ENCODE measurements at regions not wholly inside any gene's neighbourhood (a gene's known extent, or its start where the extent isn't known, plus 50 kb on each side); places are given as distances from the start of the nearest gene placed in this dataset.

DNA sequence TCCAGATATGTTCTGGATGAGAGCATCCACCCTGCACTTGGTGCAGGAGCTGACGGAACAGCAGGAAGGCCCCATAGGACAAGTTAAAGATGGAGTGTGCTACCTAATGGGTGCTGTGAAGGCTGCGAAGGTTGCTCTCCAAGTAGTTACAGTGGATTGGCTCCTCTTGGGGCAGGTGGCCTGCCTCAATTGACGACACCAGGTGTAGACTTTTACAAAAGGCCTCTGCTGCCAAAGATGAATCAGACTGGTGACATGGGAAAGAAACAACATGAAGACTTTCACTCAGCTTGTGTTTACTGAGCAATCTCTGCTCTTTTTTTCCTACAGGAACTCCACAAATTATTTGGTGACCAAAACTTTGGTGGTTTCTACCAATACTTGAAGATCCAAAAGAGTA lies 437.7 kb downstream of the PLCL1 start:
- no peaks in the 10 kb centered on the region for H3K4me1 ChIP-seq (ENCODE audit: control insufficient read depth, extremely low read depth, insufficient read depth, low read length)
- FAIRE-seq = no peak

DNA sequence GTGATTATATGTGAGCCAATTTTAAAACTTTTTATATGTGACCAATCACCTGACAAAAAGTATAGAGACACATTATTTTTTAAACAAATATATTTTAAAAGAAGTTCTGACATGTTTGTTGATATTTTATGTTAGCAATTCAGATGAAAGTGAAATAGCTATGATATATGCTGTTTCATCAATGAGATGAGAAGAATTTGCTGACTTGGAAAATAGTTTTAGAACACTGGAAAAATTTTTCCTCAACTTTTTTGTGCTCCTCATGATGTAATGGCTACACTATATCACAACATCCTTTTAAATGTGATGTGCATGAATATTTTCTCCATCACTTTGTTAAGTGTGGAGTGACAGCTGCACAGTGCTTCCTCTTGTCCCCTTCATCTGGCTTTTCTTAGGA lies 434.0 kb downstream of the PLCL1 start:
- Histone ChIP-seq H3K27ac (ENCODE audit: control insufficient read depth, insufficient read depth, low read length) (no peak overlapping the region), H3K4me1 (ENCODE audit: control insufficient read depth, extremely low read depth, insufficient read depth, low read length) (no peaks in the 10 kb centered on the region), H3K27me3 (ENCODE audit: control insufficient read depth, extremely low read depth, insufficient read depth, low read length) (no peaks in the 10 kb centered on the region), H3K4me2 (ENCODE audit: control insufficient read depth, extremely low read depth, insufficient read depth, low read depth, low read length) (no peak overlapping the region), H3K9me3 (ENCODE audit: control insufficient read depth, low read depth, low read length) (no peaks in the 10 kb centered on the region), H3K4me3 (ENCODE audit: control insufficient read depth in 2 of 3, extremely low read depth in 1 of 3, insufficient read depth in 2 of 3, low read depth in 1 of 3, low read length in 3 of 3) (no peak overlapping the region), H3K79me2 (ENCODE audit: control insufficient read depth, insufficient read depth, low read length) (no peaks in the 10 kb centered on the region), H3K9ac (ENCODE audit: control insufficient read depth, extremely low read depth, insufficient read depth, low read length) (no peak overlapping the region), H2AFZ (ENCODE audit: control insufficient read depth, low read length) (no peak overlapping the region), H3K36me3 (ENCODE audit: control insufficient read depth in 2 of 2, extremely low read depth in 1 of 2, insufficient read depth in 2 of 2, low read length in 2 of 2) (no peaks in the 10 kb centered on the region), H3K9me1 (ENCODE audit: control insufficient read depth, extremely low read depth, insufficient read depth, low read length) (no peaks in the 10 kb centered on the region), H4K20me1 (ENCODE audit: control insufficient read depth, extremely low read depth, insufficient read depth, low read length) (no peaks in the 10 kb centered on the region)
- DNase-seq (ENCODE audit: low read depth, low spot score) = no peak
- dilution Hi-C loops (cut with MboI; ENCODE audit: extremely low pct_ligation_motif_present, low sequenced_read_pairs) = no loop called here
- no peak for TF ChIP-seq EZH2 (IDR thresholded peaks at IDR 0.05; ENCODE audit: low read length)
- TF ChIP-seq, protein P1, sequence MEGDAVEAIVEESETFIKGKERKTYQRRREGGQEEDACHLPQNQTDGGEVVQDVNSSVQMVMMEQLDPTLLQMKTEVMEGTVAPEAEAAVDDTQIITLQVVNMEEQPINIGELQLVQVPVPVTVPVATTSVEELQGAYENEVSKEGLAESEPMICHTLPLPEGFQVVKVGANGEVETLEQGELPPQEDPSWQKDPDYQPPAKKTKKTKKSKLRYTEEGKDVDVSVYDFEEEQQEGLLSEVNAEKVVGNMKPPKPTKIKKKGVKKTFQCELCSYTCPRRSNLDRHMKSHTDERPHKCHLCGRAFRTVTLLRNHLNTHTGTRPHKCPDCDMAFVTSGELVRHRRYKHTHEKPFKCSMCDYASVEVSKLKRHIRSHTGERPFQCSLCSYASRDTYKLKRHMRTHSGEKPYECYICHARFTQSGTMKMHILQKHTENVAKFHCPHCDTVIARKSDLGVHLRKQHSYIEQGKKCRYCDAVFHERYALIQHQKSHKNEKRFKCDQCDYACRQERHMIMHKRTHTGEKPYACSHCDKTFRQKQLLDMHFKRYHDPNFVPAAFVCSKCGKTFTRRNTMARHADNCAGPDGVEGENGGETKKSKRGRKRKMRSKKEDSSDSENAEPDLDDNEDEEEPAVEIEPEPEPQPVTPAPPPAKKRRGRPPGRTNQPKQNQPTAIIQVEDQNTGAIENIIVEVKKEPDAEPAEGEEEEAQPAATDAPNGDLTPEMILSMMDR (optimal IDR thresholded peaks at IDR 0.05 in 1 of 3, IDR thresholded peaks at IDR 0.05 in 1 of 3, conservative IDR thresholded peaks at IDR 0.05 in 1 of 3; ENCODE audit: extremely low read depth in 1 of 3, insufficient read depth in 2 of 3, low read length in 3 of 3) = no peak
- no peak for FAIRE-seq

More for the DNA sequence above, 437.7 kb downstream of the PLCL1 start:
- Histone ChIP-seq H3K9me3 (ENCODE audit: control insufficient read depth, low read depth, low read length) (no peaks in the 10 kb centered on the region), H3K79me2 (ENCODE audit: control insufficient read depth, insufficient read depth, low read length) (no peaks in the 10 kb centered on the region), H3K9me1 (ENCODE audit: control insufficient read depth, extremely low read depth, insufficient read depth, low read length) (no peaks in the 10 kb centered on the region), H3K36me3 (ENCODE audit: control insufficient read depth in 2 of 2, extremely low read depth in 1 of 2, insufficient read depth in 2 of 2, low read length in 2 of 2) (no peaks in the 10 kb centered on the region), H3K4me2 (ENCODE audit: control insufficient read depth, extremely low read depth, insufficient read depth, low read depth, low read length) (no peak overlapping the region), H3K9ac (ENCODE audit: control insufficient read depth, extremely low read depth, insufficient read depth, low read length) (no peak overlapping the region), H4K20me1 (ENCODE audit: control insufficient read depth, extremely low read depth, insufficient read depth, low read length) (no peaks in the 10 kb centered on the region), H3K4me3 (ENCODE audit: control insufficient read depth in 2 of 3, extremely low read depth in 1 of 3, insufficient read depth in 2 of 3, low read depth in 1 of 3, low read length in 3 of 3) (no peak overlapping the region), H3K27me3 (ENCODE audit: control insufficient read depth, extremely low read depth, insufficient read depth, low read length) (no peaks in the 10 kb centered on the region), H2AFZ (ENCODE audit: control insufficient read depth, low read length) (no peak overlapping the region), H3K27ac (ENCODE audit: control insufficient read depth, insufficient read depth, low read length) (no peak overlapping the region)
- TF ChIP-seq EZH2 (IDR thresholded peaks at IDR 0.05; ENCODE audit: low read length) = no peak
- TF ChIP-seq, protein P1 (optimal IDR thresholded peaks at IDR 0.05 in 1 of 3, IDR thresholded peaks at IDR 0.05 in 1 of 3, conservative IDR thresholded peaks at IDR 0.05 in 1 of 3; ENCODE audit: extremely low read depth in 1 of 3, insufficient read depth in 2 of 3, low read length in 3 of 3) = no peak
- dilution Hi-C loops (cut with MboI; ENCODE audit: extremely low pct_ligation_motif_present, low sequenced_read_pairs) = no loop called here
- DNase-seq (ENCODE audit: low read depth, low spot score) = no peak

All from keratinocyte (primary cell).